GM19395 (cell line): ENCODE measurements at regions not wholly inside any gene's neighbourhood (a gene's known extent, or its start where the extent isn't known, plus 50 kb on each side); places are given as distances from the start of the nearest gene placed in this dataset.

Experiments
- ATAC-seq: cut with Tn5 transposase; IDR thresholded peaks from one replicate; pipeline ENCODE4 v1.9.1; 2021; ENCODE audit warnings: mild to moderate bottlenecking, moderate library complexity; ENCODE audit not compliant: unreplicated experiment

DNA sequence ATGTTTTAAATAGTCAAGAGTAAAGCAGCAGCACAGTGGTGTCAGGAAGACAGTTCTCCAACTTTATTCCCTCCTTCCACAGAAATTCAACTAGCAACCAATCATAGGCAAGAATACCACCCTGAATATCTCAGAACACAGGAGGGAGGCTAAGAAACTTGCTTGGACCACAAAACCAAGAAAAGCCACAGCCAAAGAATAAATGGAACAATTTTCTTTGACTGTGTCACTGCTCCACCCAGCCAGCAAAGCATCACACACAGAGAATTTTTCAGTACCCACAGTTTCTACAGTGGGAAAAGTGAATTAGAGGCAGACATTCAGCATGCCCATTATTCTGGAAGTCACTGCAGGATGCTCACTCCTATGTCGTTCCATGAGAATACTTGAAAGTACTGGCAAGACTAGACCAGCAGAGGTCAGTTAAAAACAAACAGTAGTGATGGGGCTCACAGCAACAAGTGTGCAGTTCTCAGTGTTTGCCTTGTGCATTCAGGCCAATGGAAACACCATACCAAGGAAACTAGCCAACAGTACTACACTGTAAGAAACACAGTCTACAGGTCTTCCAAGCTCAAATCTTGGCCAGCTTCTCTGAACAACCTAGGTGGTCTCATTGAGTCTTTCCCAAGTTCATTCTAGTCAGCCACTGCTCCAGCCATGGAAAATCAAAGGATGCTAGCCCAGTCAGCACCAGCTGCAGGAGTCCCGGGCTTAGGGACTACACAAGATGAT is 56.8 kb upstream of the FOXG1 start:
- no peak for ATAC-seq
